H9 (cell line): ENCODE measurements at regions not wholly inside any gene's neighbourhood (a gene's known extent, or its start where the extent isn't known, plus 50 kb on each side); places are given as distances from the start of the nearest gene placed in this dataset.

ENCODE experiments used
- DNase-seq: peaks from one replicate; pipeline ENCODE4 v3.0.0-alpha.2; 2017
- H2AFZ ChIP-seq: one replicate; pipeline ENCODE4 v1.6.1; 2013; ENCODE audit warnings: mild to moderate bottlenecking, low read length, control low read depth, moderate library complexity
- H2AK5ac ChIP-seq: 2 replicates; pipeline ENCODE4 v1.6.1; 2013; ENCODE audit warnings: low read length, control low read depth, mixed read lengths; ENCODE audit not compliant: insufficient read length
- H2BK120ac ChIP-seq: one replicate; pipeline ENCODE4 v1.6.1; 2013; ENCODE audit warnings: low read depth, mild to moderate bottlenecking, low read length, control low read depth, inconsistent platforms; ENCODE audit not compliant: poor library complexity, severe bottlenecking
- H2BK12ac ChIP-seq: 2 replicates; pipeline ENCODE4 v1.6.1; 2013; ENCODE audit warnings: low read length, control low read depth, mixed read lengths, low read depth; ENCODE audit not compliant: insufficient read length
- H2BK15ac ChIP-seq: 2 replicates; pipeline ENCODE4 v1.6.1; 2013; ENCODE audit warnings: low read depth, low read length, control low read depth
- H2BK20ac ChIP-seq: one replicate; pipeline ENCODE4 v1.6.1; 2013; ENCODE audit warnings: low read depth, mild to moderate bottlenecking, low read length, control low read depth, inconsistent platforms; ENCODE audit not compliant: poor library complexity, severe bottlenecking
- H2BK5ac ChIP-seq: 2 replicates; pipeline ENCODE4 v1.6.1; 2013; ENCODE audit warnings: low read length, control low read depth, mixed read lengths; ENCODE audit not compliant: insufficient read length
- H3K14ac ChIP-seq: 2 replicates; pipeline ENCODE4 v1.6.1; 2013; ENCODE audit warnings: low read length, control low read depth; ENCODE audit not compliant: insufficient read depth
- H3K18ac ChIP-seq: 2 replicates; pipeline ENCODE4 v1.6.1; 2013; ENCODE audit warnings: low read depth, mild to moderate bottlenecking, mixed read lengths, low read length, control low read depth; ENCODE audit not compliant: insufficient read length
- H3K23ac ChIP-seq: 2 replicates; pipeline ENCODE4 v1.6.1; 2013; ENCODE audit warnings: low read length, control low read depth, mixed read lengths, low read depth; ENCODE audit not compliant: insufficient read length
- H3K23me2 ChIP-seq: 2 replicates; pipeline ENCODE4 v1.6.1; 2013; ENCODE audit warnings: low read depth, mild to moderate bottlenecking, mixed read lengths, low read length, control low read depth; ENCODE audit not compliant: insufficient read length, poor library complexity, severe bottlenecking
- H3K27ac ChIP-seq: 2 replicates; pipeline ENCODE4 v1.5.1; 2013; ENCODE audit warnings: low read length, control low read depth, mixed read lengths, low read depth; ENCODE audit not compliant: insufficient read length
- H3K27me3 ChIP-seq: 2 replicates; pipeline ENCODE4 v1.6.1; 2013; ENCODE audit warnings: low read length, control low read depth, inconsistent platforms; ENCODE audit not compliant: insufficient read depth
- H3K4ac ChIP-seq: 2 replicates; pipeline ENCODE4 v1.6.1; 2013; ENCODE audit warnings: low read depth, mild to moderate bottlenecking, control low read depth, inconsistent platforms, low read length, moderate library complexity
- H3K4me1 ChIP-seq: 2 replicates; pipeline ENCODE4 v1.6.1; 2013; ENCODE audit warnings: low read length, control low read depth, inconsistent platforms; ENCODE audit not compliant: insufficient read depth
- H3K4me2 ChIP-seq: 2 replicates; pipeline ENCODE4 v1.6.1; 2013; ENCODE audit warnings: low read length, control low read depth, mixed read lengths; ENCODE audit not compliant: insufficient read length, insufficient read depth
- H3K56ac ChIP-seq: 2 replicates; pipeline ENCODE4 v1.6.1; 2013; ENCODE audit warnings: low read depth, mild to moderate bottlenecking, mixed read lengths, low read length, control low read depth; ENCODE audit not compliant: insufficient read length
- H3K79me1 ChIP-seq: 2 replicates; pipeline ENCODE4 v1.6.1; 2013; ENCODE audit warnings: low read depth, mild to moderate bottlenecking, moderate library complexity, low read length, control low read depth, inconsistent platforms; ENCODE audit not compliant: insufficient read depth, poor library complexity, severe bottlenecking
- H3K79me2 ChIP-seq: 2 replicates; pipeline ENCODE4 v1.6.1; 2013; ENCODE audit warnings: low read length, control low read depth, inconsistent platforms; ENCODE audit not compliant: insufficient read depth
- H3K9ac ChIP-seq: 2 replicates; pipeline ENCODE4 v1.6.1; 2013; ENCODE audit warnings: low read length, control low read depth, mixed read lengths; ENCODE audit not compliant: insufficient read length; ENCODE audit errors: extremely low read depth
- H3K9me3 ChIP-seq: one replicate; pipeline ENCODE4 v1.6.1; 2013; ENCODE audit warnings: low read depth, low read length, inconsistent platforms; ENCODE audit not compliant: control insufficient read depth
- H3T11ph ChIP-seq: one replicate; pipeline ENCODE4 v1.6.1; 2013; ENCODE audit warnings: mild to moderate bottlenecking, low read length, control low read depth, inconsistent platforms
- H4K20me1 ChIP-seq: one replicate; pipeline ENCODE4 v1.6.1; 2013; ENCODE audit not compliant: control insufficient read depth, insufficient read length, insufficient read depth
- H4K5ac ChIP-seq: 2 replicates; pipeline ENCODE4 v1.6.1; 2013; ENCODE audit warnings: low read depth, mild to moderate bottlenecking, mixed read lengths, low read length, control low read depth; ENCODE audit not compliant: insufficient read length
- H4K8ac ChIP-seq: replicated peaks from 2 replicates; pipeline ENCODE4 v1.6.1; 2013; ENCODE audit warnings: low read length, control low read depth, mixed read lengths, low read depth; ENCODE audit not compliant: insufficient read length
- H4K91ac ChIP-seq: 2 replicates; pipeline ENCODE4 v1.6.1; 2013; ENCODE audit warnings: low read depth, mild to moderate bottlenecking, moderate library complexity, mixed read lengths, low read length, control low read depth; ENCODE audit not compliant: insufficient read length
- H3K27ac Mint-ChIP-seq, 3 experiments: 2 replicates in 2 of 3; 3 replicates in 1 of 3; pipeline ENCODE4 v1.8.0; 2020 to 2021; ENCODE audit warnings: mixed read lengths in 3 of 3, mild to moderate bottlenecking in 1 of 3, moderate library complexity in 1 of 3
- H3K27me3 Mint-ChIP-seq: 2 replicates; pipeline ENCODE4 v1.8.0; 2021; ENCODE audit warnings: low read depth, mild to moderate bottlenecking, moderate library complexity, mixed read lengths
- H3K36me3 Mint-ChIP-seq, 3 experiments: 2 replicates in 2 of 3; 3 replicates in 1 of 3; pipeline ENCODE4 v1.8.0; 2020 to 2021; ENCODE audit warnings: low read depth in 3 of 3, mixed read lengths in 3 of 3; ENCODE audit not compliant: insufficient read depth in 1 of 3
- H3K4me1 Mint-ChIP-seq, 2 experiments: 2 replicates each; pipeline ENCODE4 v1.8.0; 2020; ENCODE audit warnings: mixed read lengths in 2 of 2
- H3K4me3 Mint-ChIP-seq, 2 experiments: 2 replicates in 1 of 2; 3 replicates in 1 of 2; pipeline ENCODE4 v1.8.0; 2020 to 2021; ENCODE audit warnings: mild to moderate bottlenecking in 2 of 2, mixed read lengths in 2 of 2, moderate library complexity in 1 of 2
- H3K9me3 Mint-ChIP-seq, 2 experiments: 2 replicates in 1 of 2; 3 replicates in 1 of 2; pipeline ENCODE4 v1.8.0; 2020; ENCODE audit warnings: mild to moderate bottlenecking in 2 of 2, mixed read lengths in 2 of 2, moderate library complexity in 1 of 2
- CTCF ChIP-seq: fragments of 200-600 bp; sonication (generic); conservative IDR thresholded peaks from 3 replicates; pipeline ENCODE4 v1.8.0; 2021; ENCODE audit warnings: antibody characterized with exemption, mild to moderate bottlenecking
- WGBS: extraction: QIAGEN DNeasy Blood & Tissue Kit; methylation state at CpG from one replicate; pipeline ENCODE4 v1.1.7; 2013; ENCODE audit warnings: missing lambda C conversion rate, low lambda C conversion rate, mixed read lengths; ENCODE audit not compliant: insufficient read length; ENCODE audit errors: extremely low coverage; 5-methylcytosine and 5-hydroxymethylcytosine counted together

- Histone ChIP-seq H3K14ac (no peak overlapping the region), H3K27ac (no peak overlapping the region), H3K4me2 (no peak overlapping the region), H3K56ac (no peak overlapping the region), H2AK5ac (no peak overlapping the region), H2BK20ac (no peak overlapping the region), H2BK120ac (no peak overlapping the region), H2BK15ac (no peak overlapping the region), H4K20me1 (no peaks in the 10 kb centered on the region), H3K23ac (no peak overlapping the region), H3K27me3 (no peaks in the 10 kb centered on the region; the same call in 1 of the 2 replicates), H3K79me2 (no peaks in the 10 kb centered on the region), H3K4me1 (no peaks in the 10 kb centered on the region), H3K4ac (no peak overlapping the region), H3K23me2 (no peaks in the 10 kb centered on the region), H3T11ph (no peak overlapping the region), H2AFZ (no peak overlapping the region), H4K91ac (no peak overlapping the region), H3K9me3 (no peaks in the 10 kb centered on the region), H2BK5ac (no peak overlapping the region), H3K9ac (no peak overlapping the region), H2BK12ac (no peak overlapping the region), H3K79me1 (no peaks in the 10 kb centered on the region), H4K5ac (no peak overlapping the region), H4K8ac (no peak overlapping the region), H3K18ac (no peak overlapping the region)
- no peaks in the 10 kb centered on the region for H3K9me3 Mint-ChIP-seq
- H3K4me3 Mint-ChIP-seq, result no peak overlapping the region
- peaks cover 5 to 7% of the 10 kb centered on the region in 2 experiments for H3K4me1 Mint-ChIP-seq
- no peak for DNase-seq
- no CpG with 5 or more reads among the region's 1 CpG for WGBS
- H3K27ac Mint-ChIP-seq, result no peak overlapping the region
- H3K27me3 Mint-ChIP-seq, result peaks cover 16% of the 10 kb centered on the region
- H3K36me3 Mint-ChIP-seq, result no peaks in the 10 kb centered on the region
- TF ChIP-seq CTCF, result no peak
These were observed 856.6 kb downstream of the METTL15 start for GRCh38 chr11:28964811-28965210.
